ENCODE measurements at regions not wholly inside any gene's neighbourhood (a gene's known extent, or its start where the extent isn't known, plus 50 kb on each side); places are given as distances from the start of the nearest gene placed in this dataset.
A peak's percentile ranks its signal among the peaks of the same experiment; 100 is the strongest.

DNA sequence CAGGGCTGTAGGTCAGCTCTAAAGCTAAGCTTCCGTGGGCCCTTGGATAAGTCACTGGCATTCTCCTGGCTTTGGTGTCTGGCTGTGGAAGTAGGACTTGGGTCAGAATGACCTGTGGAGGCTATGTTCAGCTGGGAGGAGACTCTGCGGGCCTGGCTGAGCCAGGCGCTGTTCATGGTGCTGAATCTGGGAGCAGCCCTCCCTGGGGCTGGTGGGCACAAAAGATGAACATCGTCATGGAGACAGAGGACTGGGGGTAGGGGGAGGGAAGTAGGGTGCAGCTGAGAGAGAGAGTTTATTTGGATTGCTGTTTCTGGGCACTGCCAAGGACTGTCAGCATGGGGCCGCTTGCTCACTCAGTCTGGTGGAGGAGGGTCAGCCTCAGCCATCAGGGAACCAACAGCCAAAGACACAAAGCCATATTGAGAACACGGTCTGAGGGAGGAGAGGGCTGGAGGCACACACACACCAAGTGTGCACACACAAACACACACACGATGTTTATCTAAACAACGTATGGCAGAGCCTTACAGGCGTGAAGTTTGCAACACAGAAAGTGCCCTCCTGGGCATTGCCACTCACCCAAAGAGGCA lies 120.7 kb upstream of the LINGO1 start:
- peak; percentile 82 for DNase-seq (ENCODE audit: low spot score)

DNA sequence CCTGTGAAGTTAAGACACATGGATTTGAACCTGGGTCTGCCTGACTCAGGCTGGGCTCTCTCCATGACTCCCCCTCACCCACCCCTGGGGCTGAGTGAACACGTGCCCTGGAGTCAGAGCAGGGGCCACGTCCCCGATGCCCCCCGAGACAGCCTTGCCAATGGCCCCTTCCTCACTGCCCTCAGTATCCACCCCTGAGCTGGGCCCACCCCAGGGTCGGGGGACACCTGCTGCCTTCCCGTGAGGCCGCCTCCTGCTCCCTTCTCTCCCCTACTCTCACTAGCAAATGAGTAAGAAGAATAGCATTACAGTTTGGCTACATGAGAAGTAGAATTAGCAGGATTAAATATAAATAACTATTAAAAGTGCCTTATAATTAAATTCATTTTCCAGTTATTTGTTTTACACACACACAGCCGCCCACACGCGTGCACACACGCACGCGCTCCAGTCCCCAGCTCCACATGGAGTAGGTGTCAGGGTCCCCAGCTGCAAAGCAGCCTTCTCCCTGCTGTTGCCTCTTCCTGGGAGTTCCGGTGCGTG lies 117.4 kb upstream of the LINGO1 start:
- no peak for DNase-seq (ENCODE audit: low spot score)

DNA sequence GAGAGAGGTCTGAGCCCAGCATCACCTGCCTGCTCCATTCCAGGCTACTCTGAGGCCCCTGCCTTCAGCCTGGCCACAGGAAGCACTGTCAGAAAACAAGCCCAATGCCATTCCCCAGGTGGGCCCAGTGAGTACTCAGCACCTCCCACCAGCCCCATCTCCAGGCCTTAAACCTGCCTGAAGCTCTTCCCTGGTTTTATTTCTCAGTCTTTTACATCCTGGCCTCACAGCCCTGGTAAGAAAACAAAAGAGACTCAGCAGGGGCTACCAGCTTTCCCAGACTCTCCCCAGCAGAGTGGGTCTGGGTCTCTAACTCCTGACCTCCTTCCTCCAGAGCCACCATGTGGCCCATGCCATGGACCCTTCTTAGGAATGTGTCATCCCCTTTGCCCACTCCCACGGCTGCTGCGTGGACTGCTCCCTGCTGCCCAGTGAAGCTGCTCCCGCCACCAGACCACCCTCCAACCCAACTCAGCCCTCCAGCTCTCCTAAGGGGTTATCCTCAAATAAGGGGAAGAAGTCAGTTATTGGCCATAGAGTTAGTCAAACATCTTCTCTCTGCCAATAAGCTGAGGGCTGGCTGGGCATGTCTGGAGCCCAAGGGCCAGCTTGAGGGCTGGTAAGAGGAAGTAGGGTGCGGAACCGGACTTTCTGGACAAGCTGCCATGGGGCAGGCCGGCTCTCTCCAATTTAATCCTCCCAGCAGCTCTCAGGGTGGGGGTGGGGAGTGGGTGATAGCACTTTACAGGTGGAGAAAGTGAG lies 116.7 kb upstream of the LINGO1 start:
- no peak for DNase-seq (ENCODE audit: low spot score)

DNA sequence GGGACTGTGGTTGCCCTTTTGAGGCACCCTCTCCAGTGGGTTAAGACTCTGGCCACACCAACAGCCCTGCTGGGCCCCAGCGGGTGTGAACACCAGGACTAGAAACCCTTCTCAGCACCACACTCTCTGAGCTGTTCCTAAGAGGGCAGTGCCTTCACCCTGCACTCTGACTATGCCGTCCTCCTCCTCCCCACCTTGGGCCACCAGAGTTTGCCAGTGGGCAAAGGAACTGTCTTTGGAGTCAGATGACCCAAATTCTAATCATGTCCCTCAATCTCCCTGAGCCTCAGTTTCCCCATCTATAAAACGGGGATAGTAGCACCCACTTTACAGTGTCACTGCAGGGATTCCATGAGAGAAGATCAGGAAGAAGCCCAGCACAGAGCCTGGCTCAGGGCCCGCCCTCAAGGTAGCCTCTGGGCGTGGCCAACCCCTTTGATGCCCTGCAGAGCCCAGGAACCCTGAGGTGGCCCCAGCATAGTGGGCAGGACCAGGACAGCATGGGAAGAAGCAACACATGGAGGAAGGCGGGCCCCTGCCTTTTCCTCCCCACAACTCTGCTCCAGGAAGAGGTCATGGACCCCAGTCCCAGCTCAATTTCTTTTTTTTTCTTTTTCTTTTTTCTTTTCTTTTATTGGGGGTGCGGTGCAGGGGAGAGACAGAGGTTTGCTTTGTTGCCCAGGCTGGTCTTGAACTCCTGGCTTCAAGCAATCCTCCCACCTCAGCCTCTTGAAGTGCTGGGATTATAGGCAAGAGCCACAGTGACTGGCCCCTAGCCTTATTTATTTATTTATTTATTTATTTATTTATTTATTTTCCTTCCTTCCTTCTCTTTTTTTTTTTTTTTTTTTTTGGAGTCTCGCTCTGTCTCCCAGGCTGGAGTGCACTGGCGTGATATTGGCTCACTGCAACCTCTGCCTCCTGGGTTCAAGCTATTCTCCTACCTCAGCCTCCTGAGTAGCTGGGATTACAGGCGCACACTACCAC lies 115.7 kb upstream of the LINGO1 start:
- DNase-seq (ENCODE audit: low spot score) = no peak

DNA sequence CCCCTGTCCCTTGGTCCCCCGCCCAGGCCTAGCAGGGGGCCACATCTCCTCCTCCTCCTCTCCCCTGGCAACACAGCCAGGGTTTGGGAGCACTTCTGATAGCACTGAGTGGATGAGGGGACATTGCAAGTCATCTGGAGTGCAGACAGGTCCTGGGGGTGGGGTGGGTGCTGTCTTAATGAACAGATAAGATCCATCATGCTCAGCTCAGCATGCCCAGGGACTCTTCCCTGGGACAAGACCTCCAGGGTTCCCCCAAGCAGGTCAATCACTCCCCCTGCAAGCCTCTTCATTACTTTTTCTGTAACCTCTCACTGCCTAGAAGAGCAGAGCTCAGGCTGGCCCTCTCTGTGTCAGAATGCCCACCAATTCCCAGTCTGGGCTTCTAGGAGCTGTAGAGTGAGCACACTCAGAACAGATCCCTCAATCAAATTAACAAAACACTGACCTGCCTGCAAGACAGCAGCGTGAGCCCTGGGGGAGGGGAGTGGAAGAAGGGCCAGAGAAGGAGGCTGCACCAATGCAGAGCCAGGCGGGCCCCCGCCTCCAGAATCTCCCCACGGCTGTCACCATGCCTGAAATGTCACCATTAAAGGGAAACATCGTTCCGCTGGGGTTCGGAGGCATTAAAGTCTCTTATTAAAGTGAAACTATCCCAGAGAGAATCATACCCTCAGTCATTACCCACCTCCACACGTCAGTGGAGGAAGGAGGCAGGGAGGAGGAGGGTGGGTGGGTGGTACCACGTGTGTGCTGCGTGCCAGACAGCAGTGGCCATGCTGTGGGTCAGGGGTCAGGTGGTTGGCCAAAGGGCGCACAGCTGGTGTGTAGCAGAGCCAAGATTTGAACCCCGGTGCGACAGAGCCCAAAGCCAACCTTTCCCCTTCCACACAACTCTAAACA lies 114.7 kb upstream of the LINGO1 start:
- DNase-seq (ENCODE audit: low spot score) = no peak

DNA sequence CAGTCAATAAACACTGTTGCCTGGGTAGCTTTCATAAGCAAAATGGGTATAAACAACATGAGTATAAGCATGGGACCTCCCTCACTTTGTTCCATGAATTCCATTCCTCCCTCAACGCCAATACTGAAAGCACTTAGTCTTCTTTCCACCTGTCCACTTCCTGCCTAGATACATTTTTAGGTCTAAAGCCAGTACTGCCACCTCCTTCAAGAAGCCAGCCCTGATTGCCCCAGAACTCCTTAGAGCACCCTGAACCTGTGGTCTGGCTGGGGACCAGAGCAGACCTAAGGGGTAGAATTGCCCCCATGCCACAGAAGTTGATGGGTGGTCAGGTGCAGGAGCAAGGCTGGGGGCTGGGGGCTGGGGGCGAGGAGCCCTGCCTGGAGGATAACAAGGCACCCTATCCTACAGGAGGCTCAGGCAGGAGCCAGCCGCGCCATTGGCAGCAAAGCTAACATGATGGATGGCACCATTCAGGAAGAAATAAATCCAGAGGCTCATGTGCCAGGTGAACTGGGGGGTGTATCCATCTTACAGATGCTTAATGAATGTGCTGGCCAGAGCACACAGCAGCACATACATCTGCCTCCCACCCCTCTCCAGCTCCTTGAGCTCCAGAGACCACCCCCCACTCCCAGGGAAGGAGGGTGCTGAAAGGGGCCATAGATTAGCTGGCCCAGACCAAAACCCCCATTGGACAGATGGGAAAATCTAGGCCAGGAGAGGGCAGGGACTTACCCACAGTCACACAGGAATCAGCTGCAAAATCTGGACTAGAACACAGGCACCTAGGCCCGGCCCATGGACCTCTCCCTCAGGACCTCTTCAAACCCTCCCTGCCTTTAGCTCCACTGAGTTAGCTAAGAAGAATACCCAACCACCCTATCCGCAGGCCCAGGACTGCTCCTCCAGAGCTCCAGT lies 113.8 kb upstream of the LINGO1 start:
- no peak for DNase-seq (ENCODE audit: low spot score)

DNA sequence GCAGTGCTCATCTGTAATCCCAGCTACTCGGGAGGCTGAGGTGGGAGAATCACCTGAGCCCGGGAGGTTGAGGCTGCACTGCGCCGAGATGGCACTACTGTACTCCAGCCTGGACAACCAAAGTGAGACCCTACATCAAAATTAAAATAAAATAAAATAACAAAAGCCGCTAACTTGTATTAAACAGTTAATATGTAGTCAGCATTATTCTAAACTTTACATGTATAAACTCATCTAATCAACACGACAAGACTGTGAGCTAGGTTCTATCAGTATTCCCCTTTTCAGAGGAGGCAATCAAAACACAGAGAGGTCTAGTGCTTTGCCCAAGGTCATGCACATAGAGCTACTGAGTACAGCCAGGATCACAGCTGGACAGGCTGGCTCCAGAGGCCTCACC lies 111.7 kb upstream of the LINGO1 start:
- no peak for DNase-seq (ENCODE audit: low spot score)

DNA sequence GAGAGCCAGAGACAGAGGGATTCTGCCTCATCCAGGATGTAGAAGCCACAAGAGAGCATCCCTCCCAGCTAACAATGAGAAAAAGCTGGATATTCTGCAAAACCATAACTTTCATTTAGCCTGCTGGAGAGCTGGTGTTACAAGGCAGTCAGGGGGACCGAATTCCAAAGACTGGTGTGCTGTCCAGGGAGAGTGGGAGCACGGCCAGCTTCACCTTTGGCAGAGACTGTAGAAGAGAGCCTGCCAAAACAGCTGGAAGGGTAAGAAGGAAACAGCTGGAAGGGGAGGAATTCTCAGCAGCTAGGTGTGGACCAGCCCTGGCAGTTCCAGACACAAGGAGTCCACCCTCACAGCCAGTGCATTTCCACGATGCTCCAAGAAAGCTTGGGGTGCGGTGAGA lies 109.9 kb upstream of the LINGO1 start:
- no peak for DNase-seq (ENCODE audit: low spot score)

DNA sequence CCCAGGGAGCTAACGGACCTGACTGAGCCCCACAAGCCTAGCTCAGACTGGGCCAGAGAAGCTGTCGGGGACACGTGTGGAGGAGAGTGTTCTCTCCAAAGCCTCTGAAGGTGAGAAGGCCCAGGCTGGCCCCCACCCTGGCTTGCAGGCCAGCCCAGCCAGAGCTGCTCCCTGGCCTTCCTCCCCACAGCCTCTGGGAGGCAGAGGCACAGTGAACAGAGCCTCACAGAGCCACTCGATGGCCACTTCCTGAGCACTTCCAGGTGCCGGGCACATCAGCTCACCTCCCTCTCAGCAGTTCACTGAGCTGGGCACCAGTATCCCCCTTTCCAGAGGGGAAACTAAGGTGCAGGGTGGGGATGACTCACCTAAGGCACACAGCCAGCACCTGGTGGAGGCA lies 109.4 kb upstream of the LINGO1 start:
- no peak for DNase-seq (ENCODE audit: low spot score)

DNA sequence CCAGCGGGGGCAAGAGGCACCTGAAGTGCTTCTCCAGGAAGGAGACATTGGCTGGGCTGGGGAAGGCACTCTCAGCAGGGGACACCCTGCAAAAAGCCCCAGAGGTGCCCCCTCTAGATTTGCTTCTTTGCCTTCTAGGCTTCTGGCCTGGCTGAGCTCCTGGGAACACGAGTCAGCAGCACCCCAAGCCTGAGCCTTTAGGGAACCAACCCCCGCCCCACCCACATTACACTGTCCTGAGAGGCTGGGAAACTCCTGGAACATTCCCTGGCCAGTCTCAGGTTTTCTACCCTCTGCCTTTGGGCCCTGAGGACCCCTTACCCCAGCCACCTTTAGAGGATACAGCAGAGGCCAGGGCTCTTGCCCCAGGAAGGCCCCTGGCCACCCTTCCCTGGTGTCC lies 108.4 kb upstream of the LINGO1 start:
- DNase-seq (ENCODE audit: low spot score) = no peak

DNA sequence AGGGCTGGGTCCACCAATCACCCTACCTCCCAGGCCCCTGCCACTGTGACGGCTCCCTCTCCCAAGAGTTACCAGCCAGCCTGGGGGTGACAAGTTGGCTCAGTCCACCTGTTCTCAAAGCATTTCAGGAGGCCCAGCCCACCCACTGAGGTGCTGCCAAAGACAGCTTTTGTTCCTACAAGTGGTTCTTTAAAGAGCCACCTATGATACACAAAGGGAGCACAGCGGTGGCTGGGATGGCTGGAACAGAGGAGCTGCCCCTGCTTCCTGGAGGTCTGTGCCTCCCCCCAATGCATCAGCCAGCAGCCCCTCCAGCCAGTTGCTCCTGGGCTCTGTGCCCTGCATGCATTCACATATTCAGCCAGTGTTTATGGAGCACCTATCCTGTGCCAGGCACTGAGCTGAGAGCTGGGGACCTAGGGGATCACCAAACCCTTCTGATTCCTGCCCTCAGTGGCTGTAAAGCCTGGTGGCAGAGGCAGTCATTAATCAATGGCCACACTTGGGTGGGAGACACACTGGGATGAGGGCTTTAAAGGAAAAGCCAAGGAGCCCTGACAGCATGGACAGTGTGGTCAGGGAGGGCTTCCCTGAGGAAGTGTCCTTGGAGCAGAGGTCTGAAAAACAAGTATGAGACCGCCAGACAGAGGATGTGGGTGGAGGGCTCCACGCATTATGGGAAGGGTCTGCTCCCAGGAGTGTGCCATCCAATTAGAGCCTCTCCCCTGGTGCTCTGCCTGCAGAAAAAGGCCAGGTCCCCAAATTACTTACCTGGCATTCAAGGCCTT lies 107.1 kb upstream of the LINGO1 start:
- DNase-seq (ENCODE audit: low spot score) = no peak

DNA sequence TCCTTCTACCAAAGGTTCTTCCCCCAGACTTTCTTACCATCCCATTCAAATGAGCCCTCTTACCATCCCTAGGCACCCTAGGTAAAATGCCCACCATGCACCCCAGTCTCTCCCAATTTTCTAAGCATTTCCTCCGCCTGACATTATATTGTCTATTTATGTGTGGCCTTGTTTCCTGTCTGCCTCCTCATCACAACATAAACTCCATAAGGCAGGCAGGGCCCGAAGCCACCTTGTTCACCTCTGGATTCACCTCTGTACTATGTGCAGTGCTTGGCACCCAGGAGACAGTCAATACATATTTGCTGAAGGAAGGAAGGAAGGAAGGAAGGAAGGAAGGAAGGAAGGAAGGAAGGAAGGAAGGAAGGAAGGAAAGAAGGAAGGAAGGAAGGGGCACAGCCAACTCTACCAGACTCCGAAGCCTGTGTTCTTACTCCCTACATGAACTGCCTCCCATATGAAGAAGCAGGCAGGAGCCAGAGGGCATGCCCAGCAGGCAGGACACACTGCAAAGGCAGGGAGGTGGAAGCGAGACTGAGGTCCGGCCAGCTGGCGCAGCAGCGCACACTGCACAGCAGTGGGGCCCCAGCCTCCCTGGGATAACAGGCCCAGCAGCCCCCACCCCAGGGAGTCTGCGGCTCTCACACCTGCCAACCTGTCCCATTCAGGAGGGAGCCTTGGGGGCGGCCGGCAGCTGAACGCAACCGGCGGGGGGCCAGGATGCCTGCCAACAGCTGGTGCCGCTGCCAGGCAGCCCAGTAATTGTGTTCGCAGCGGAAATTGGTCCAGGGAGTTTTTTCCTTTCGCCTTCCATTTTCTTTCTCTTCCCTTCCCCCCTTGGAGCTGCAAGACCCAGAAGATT lies 106.0 kb upstream of the LINGO1 start:
- DNase-seq (ENCODE audit: low spot score) = no peak

DNA sequence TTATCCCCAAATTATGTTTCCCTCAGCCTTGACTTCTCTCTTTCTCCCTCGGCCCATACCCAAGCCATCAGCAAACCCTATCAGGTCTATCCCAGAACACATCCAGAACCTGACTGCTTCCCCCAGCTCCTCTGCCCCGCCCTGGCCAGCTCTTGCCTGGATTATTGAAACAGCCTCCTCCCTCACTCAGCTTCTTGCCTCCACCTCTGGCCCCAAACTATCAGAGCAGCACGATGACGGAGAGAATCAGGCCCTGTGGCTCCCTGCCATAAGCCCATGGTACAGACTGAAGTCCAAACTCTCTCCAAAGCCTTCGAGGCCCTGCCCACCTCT lies 105.3 kb upstream of the LINGO1 start:
- DNase-seq (ENCODE audit: low spot score) = no peak

DNA sequence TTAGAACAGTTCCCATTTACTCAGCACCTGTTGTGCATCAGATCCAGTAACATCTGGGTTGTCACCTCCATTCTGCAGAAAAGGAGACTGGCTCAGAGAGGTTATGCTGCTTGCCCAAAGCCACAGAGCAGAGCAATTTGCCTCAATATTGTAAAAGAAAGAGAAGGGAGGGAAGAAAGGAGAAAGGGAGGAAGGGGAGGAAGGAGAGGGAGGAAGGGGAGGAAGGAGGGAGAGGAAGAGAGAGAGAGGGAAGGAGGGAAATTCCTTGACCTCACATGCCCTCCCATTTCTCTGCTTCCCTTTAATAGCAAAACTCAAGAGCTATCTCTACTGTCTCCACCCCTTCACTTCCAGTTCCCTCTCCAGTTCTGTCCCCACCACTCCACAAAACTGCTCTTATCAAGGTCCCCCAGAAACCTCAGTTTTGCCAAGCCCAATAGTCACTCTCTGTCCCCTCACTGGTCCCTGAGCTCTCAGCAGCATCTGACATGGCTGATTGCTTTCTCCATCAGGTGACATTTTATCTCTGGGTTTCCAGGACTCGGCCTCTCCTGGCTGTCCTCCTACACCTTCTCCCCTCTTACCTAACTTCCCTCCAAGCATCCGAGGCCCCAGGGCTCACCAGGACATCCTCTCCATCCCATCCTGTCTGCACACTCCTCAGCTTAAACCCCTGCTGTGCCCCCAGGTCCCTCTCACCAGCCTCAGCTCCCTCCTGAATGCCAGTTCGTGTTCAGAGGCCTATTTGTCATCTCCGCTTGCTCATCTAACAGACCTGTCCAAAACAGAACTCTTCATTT lies 104.7 kb upstream of the LINGO1 start:
- no peak for DNase-seq (ENCODE audit: low spot score)

DNA sequence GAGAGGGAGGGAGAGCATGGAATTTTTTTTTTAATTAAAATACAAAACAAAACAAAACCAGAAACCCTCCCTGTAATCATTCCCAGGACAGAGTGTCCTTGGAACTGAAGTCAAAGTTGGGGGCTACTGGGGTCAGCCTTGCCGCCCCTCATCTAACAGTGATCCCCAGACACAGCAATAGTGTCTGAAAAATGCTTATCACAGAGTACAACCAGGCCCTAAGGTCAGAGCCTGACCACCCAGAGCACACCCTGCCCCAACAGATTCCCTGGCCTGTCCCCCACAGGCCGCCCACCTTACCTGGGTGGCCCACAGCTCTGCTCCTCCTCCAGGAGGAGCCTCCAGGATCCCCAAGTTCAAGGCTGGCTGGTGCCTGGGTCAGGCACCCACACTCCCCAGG lies 101.6 kb upstream of the LINGO1 start:
- no peak for DNase-seq (ENCODE audit: low spot score)

DNA sequence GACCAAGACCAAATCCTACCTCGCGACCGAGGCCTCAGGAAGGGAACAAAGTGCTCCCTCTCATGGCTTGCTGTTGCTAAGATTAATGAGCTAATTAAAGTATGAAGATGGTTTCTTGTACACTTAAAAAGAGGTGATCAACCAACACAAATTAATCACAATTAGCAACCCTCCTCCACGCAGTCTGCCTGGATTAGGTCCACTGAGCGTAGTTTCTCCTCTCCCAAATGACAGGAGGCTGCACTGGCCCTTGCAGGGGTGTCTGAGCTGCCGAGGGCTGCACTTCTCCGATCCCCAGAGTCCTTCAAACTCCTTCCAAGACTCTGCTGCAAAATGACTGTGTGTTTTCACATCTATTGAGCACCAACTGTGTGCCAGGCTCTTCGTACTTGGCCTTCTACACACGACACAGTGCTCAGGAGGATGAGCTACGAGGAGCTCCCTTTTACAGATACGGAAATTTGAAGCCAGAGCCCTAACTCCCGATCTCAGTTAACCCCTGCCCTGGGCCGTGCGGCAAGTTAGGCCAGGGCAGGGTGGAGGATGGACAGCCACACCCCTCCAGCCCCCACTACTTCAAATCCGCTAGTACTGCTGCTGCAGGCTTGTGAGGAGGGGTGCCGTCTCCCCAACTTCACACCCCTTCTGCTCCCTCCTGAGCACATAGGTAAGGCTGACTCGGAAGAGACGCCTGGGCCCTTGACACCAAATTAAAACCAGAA lies 101.0 kb upstream of the LINGO1 start:
- no peak for DNase-seq (ENCODE audit: low spot score)
